ENCODE measurements at regions not wholly inside any gene's neighbourhood (a gene's known extent, or its start where the extent isn't known, plus 50 kb on each side); places are given as distances from the start of the nearest gene placed in this dataset.

- no peak for TF ChIP-seq EZH2 (IDR thresholded peaks at IDR 0.05; ENCODE audit: borderline replicate concordance, insufficient read depth, low read depth, low read length, poor library complexity, severe bottlenecking)
- no peak for TF ChIP-seq CTCF (IDR thresholded peaks at IDR 0.05)
Observed at GRCh38 chr1:238738892-238739291, 647.5 kb upstream of the CHRM3 start.

Measured in B cell (primary cell).